HG03469 (cell line): ENCODE measurements at regions not wholly inside any gene's neighbourhood (a gene's known extent, or its start where the extent isn't known, plus 50 kb on each side); places are given as distances from the start of the nearest gene placed in this dataset.
"Not testable (repeated sequence)": the region's sequence is repeated elsewhere in the genome, so short reads cannot be mapped to it uniquely, and the experiment has no call there.

Experiments
- ATAC-seq: cut with Tn5 transposase; IDR thresholded peaks from one replicate; pipeline ENCODE4 v1.9.1; 2021; ENCODE audit warnings: mild to moderate bottlenecking, moderate library complexity, moderate number of reproducible peaks; ENCODE audit not compliant: unreplicated experiment

DNA sequence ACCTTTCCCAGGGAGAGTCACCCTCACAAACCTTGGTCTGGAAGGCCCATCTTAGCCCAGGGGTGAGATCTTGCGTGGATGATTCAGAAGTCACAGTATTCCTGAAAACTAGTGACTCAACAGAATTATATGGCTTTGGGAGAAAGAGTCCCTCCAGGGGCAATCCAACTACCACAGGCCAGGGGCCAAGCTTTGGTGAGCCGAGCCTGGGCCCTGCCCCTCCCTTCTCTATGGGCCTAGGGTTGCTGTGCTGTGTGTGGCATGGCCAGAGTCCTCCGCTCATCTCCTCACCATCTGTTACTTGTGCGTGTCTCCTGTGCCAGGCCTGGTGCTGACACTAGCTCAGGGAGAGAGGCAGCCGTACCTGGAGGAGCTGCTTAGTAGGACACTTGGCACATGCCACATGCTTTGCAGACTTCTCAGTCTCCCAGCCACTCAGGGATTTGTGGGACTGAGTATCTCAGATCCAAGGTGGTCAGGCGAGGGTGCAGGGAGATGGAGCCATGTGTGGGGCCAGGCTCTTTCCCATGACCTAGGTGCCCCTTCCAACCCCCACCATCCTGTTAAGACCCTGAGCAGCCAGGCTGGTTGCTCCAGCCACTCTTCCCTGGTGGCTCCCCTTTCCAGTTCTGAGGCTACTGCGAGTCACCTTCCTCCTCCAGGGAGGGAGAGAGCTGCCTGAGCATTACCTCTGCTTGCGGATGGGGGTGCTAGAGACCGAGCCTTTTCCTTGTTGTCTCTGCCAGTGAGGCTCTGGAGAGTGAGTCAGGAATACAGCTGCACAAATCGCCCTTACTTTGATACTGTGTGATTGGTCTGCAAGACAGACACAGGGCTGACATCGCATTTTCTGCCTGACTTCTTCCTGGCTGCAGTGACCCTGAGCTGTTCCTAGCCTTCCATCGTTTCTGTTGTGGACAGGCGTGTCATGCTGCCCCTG is 94.1 kb downstream of the SLC25A47 start:
- ATAC-seq, result no peak

DNA sequence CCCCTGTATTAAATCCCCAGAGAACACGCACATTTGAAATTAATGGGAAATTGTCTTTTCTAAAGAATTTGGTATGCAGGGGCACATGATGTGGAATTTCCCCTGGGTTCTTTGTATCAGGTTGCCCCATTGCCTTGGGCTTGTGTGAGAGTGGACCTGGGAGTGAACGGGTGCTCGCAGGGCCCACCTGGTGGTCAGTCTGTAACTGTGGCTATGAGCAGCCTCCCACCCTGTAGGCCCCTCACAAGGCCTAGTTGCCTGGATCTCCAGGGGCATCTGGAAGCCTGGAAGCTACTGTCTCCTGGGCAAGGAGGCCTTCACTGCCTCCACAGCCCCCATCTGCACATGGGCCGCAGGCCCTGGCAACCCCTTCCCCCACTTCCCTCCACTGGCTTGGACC is 96.7 kb downstream of the SLC25A47 start:
- ATAC-seq, result no peak

DNA sequence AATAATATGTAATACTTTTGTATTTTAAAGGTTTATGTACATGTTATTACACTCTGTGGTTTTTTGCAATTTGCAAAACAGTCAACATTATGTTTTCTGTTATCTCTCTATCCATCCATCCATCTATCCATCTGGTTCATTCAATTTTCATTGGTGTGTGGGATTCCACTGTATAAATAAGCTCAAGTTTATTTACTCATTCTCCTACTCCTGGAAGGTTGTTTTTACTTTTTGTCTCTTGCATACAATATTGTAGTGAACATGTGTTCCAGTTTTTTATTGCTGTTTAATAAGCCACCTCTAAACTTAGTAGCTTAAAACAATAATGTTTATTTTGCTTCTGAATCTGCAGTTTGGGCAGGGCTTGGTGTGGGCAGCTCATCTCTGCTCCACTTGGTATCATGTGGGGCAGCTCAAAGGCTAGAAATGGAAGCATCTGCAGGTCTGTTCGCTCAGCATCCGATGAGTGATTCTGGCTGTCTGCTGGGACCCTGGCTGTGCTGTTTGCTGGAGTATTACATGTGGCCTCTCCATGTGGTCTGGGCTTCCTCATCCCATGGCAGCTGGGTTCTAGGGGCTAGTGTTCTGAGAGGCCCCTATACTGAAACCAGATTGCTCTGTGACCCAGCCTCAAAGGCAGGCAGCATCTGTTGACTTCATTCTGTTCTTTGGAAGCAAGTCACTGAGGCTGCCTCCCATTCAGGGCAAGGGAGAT is 98.8 kb downstream of the SLC25A47 start:
- ATAC-seq, result no peak

DNA sequence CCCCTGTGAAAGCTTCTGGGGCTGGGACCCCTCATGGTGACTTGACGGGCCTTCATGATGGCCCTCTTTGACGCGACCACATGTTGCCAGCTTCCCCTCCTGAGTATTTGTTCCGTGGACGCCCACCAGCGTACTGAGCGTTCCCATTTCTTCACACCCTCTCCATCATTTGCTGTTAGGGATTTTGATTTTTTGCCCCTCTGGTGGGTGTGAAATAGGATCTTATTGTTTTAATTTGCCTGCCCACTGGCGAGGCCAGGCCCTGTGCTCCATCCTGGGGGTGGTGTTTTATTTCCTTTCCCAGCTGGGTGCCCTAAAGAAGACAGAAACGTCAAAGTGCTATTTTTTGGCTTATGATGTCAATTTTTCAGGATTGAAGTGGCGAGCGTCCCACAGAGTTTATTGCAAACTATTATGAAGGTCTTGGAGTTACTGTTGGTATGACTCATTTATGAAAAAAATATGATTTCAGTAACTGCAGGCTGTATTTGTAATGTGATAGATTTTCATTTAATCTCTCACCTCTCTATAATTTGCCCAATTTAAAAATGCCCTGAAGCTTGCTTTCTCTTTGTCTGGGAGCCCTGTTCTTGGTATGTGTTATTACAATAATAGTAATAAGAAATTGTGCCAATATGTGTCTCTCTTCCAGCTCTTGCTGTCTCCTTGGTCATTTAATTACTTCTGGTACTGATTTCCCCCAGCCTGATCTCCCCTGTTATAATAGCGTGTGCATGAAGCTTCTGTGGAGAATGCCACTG is 99.6 kb downstream of the SLC25A47 start:
- ATAC-seq, result no peak

DNA sequence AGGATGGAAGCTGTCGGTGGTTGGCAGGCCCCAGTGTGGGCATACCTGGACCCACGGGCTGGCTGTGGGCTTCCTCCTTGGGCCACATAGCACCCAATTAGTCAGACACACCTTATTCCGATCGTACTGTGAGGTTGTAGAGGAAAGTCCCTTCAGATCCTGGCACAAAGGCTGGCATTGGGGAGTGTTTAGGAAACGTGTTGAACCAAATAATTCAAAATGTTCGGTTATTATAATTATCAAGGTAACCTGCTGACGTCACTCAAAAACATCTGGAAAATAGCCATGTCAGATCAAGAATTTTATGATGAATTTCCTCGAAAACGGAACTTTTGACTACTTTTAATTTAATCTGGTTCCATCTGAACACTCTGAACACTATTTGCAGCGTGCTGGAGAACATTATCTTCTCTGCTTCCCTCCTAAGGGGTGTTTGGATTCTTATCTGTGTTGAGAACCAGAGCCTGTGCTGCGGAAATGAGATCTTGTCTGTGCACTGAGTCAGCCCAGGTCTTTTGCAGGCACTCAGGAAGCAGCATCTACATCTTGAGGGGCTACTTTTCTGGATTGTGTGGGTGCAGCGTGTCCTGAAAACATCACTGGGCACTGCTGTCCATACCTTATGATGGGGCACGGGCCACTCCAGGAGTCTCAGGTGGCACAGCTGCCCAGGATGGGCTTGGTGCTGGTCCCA is 100.3 kb downstream of the SLC25A47 start:
- ATAC-seq, result no peak

DNA sequence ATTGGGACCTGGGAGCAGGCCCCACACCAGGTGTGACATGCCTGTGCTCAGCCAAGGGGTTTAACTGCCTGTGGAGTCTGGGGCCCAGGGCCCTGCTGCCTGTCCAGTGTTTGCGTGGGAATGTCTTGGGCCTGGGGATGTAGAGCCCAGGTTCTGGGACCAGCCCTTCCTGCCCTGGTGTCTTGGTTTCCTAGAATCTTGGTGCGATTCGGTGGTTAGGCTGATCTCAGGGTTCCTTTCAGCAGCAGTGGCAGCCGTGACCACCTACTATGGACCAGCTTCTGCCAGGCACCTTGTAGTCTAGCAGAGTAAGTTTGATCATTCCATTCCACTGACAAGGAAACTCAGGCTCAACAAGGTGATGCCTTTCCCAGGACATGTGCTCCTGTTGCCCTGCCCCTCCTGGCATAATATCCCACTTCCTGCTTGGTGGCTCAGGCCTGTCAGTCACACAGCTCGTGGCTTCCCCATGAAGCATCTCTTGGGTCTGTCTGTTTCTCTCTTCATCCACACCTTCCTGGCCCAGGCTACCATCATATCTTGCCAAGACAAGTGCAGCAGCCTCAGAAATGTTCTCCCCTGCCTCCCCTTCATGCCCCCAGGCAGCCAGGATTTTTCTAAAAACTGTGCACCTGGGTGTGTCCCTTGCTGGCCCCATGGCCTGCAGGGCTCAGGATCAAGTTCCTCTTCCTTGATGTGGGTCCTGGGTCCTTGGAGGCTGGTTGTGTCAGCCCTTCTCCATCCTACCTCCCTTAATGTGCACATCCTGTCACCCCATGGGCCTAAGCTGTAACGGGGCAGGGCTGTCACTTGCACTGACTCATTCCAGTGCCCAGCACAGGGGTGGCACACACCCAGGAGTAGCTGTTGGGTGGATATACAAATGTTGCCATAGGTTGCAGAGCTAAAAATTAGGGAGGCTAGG is 101.6 kb downstream of the SLC25A47 start:
- no peak for ATAC-seq

DNA sequence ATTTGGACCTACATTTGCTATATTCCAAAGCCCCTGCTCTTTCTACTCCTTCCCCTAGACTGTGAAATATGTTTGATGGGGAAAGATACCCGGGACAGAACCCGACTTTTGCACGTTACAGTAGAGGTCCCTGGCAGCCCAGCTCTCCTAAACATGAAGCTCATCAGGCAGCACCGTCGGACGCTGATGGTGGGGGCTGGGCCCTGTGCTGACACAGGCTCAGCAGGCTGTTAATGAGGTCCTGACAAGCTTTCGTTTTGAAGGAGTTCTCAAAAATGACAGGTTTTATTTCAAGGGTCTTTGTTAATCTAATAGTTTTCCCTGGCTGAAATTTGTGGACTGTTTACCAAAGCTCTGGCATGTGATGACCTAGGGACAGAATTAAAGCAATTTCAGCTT is 102.3 kb downstream of the SLC25A47 start:
- no peak for ATAC-seq

DNA sequence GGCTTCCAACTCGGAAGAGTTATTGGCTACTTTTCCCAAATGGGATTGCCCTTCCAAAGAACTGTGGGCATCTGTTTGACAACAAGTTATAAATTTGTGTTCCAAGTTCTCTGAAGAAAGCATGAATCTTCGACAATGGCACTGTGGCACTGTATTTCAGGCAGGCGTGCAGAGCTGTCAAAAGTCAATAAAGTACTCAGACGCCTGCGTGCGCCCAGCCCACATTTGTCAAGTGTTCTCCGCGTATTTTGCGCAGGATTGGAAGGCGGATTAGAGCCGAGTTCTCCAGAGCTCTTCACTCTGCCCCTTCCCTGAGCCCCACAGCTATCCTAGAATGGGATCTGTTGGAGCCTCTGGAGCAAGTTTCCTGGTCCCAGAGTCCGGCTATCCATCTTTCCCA is 103.2 kb downstream of the SLC25A47 start:
- no peak for ATAC-seq

DNA sequence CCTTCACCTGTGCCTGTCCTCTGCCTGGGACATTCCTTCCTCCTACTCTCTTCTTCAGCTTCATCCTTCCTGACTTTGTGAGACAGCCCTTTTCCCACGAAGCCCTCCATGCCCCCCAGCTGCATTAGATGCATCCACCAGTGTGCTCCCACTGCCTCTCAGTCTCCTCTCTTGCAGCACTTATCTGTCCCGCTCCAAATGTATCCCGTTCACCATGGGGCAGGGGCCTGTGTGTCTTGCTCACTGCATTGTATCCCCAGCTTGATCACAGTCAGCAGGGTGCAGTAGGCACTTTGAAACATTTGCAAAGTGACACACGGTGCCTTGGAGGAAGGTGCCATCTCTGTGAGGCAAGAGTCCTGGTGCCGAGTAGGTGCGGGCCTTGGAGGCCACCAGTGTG is 104.0 kb downstream of the SLC25A47 start:
- ATAC-seq, result no peak

DNA sequence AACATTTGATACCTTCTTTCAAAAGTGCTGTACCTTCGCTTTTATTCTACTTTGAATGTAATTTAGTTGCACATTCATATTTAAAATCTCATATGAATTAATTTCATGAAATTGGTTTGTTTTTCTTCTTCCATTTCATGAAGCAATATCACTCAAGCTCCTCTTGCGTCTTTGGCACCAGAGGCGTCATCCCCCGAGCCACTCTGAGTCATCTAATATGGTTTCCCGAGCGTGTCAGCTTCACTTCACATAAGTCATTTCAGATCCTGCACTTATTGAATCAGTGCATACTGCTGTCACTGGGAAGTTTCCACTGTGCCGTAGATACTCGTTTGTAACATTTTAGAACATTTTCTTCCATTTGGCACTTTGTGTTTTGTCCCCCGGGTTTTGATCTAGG is 105.6 kb downstream of the SLC25A47 start:
- ATAC-seq, result no peak

DNA sequence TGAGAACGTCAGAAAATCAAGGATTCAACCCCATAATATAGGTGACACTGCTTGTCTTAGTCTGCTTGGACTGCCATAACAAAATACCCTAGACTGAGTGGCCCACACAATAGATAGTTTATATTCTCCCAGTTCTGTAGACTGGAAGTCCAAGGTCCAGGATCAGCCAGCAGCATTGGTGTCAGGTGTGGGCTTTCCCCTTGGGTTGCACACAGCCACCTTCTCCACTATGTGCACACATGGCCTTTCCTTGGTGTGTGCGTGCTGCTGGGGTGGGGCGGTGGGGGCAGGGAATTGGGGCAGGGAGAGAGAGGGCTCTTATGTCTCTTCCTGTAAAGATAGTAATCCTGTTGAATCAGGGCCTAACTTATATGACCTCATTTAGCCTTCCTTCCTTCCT is 106.4 kb downstream of the SLC25A47 start:
- no peak for ATAC-seq

DNA sequence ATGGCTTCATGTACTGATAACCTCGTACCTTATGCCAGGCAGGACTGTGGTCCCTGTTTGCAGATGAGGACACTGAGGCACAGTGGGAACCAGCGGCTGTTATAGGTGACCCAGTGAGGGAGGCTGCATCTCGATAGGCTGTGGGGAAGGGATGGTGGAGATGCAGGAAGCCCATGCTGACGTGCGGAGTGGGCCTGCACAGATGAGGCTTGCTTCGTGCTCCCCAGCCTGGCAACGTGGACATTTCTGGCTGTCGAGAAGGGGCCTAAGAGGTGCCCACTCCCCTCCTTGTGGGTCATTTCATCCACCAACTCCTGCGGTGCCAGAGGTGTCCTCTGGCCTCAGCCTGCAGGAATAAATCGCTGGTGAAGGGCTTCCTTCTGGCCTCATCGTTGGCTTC is 107.4 kb downstream of the SLC25A47 start:
- no peak for ATAC-seq

DNA sequence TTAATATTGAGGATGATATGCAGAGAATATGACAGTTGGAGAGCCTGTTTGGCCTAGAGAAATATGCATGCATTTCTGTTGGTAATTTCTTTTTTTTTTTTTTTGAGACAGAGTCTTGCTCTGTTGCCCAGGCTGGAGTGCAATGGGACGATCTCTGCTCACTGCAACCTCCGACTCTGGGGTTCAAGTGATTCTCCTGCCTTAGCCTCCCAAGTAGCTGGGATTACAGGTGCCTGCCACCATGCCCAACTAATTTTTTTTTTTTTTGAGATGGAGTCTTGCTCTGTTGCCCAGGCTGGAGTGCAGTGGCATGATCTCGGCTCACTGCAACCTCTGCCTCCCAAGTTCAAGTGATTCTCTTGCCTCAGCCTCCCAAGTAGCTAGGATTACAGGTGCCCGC is 108.3 kb downstream of the SLC25A47 start:
- ATAC-seq, result not testable (repeated sequence)

DNA sequence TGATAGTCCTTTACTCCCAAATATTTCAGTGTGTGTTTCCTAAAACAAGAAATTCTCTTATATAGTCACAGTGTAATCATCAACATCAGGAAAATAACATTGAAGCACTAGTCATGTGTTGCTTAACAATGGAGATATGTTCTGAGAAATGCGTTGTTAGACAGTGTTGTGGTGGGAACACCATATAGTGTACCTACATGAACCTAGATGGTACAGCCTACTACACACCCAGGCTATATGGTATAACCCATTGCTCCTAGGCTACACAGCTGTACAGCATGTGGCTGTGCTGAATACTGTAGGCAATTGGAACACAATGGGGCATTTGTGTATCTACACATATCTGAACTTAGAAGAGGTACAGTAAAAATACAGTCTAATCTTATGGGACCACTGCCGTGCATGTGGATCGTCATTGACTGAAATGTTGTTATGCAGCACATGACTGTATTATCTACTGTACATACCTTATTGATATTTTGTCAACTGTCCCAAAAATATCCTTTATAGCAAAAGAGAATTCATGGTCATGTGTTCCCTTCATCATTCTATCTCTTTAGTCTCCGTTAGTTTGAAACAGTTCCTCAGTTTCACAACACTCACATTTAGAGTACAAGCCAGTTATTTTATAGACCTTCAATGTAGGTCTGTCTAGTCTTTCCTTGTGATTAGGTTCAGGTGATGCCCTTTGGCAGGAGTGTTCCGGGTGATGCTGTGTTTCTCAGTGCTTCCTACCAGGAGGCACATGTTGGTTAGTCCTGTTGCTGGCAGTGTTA is 109.7 kb downstream of the SLC25A47 start:
- no peak for ATAC-seq

DNA sequence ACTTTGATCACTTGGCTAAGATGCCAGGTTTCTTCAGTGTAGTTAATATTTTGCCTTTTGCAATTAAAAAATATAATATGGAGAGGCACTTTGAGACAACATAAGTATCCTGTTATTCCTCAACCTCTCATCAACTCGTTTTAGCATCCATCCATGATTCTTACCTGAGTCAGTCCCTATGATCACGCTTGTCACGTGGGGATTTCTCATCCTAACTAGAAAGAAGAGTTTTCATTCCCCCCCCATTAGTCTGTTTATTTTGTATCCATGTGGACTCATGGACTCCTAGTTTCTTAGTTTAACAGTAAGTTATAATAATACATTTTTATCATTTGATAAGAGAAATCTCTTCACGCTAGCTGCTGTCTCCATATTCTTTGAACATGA is 110.3 kb downstream of the SLC25A47 start:
- no peak for ATAC-seq

DNA sequence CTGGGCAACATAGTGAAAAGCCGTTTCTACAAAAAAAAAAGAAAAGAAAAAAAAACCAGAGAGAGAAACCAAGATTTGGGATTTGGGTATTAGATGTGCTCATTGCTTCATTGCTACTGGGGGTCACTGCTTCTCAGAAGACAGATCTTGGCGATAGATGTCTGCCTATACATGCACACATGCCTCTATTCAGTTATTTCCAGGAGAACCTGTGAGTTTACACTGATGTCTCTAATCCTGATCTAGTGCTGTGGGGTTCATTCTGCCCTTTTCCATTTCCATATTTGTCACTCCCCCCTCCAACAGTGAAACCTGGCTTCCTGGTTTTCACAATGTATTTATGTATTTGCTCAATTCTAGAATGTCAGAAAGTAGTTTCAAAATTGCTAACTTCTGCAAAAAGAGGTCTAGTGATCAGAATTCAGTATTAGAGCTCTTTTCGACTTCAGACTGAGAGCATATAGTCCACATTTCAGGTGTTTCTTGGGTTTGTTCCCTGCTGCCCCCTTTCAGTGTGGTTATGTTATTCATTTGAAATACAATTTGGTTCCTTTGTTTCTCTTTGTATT is 111.0 kb downstream of the SLC25A47 start:
- ATAC-seq, result no peak

DNA sequence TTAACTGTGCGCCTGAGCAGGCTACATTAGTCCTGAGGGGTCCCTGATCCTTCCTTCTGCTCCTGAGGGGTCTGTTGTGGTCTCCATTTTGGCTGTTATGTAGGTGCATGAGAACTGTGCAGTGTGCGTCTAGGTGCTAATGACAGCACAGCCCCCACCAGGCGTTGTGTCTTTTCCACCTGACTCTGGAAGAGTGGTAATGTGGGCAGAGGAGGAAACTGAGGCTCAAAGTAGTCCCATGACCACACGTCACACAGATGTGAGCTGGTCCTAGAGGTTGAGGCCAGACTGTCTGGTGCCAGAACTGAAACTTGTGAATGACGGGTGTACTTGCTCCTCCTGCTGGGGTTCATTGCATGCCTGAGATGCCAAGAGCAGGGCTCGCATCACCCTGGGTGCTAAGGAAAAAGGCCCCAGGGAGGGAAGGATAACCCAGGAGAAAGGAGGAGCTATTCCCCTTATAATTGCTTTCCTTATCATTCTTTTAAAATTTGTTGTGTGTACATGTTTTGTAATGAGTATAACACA is 111.8 kb downstream of the SLC25A47 start:
- ATAC-seq, result no peak

DNA sequence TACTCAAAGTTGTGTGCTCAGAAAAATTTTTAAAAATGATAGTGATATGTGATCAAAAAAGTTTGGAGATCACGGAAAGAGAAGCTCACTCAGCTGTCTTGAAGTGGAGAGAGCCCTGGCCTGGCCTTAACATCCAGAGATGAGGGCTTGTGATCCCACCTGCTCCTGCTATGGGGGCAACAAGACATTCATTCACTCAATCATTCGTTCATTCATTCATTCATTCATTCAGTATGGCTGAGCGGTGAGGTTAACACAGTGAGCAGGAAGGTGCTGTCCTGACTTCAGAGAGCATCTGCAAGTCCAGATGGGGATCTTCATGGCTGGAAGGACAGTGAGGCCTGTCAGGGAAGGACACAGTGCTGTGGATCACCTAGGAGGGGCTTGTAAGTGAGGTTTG is 112.3 kb downstream of the SLC25A47 start:
- no peak for ATAC-seq
